NOMO-1 treated with DMSO at 0.1 percent for 48 hours (cell line): ENCODE measurements at regions not wholly inside any gene's neighbourhood (a gene's known extent, or its start where the extent isn't known, plus 50 kb on each side); places are given as distances from the start of the nearest gene placed in this dataset.
A peak's percentile ranks its signal among the peaks of the same experiment; 100 is the strongest.
"Not testable (repeated sequence)": the region's sequence is repeated elsewhere in the genome, so short reads cannot be mapped to it uniquely, and the experiment has no call there.

ENCODE experiments used
- DNase-seq: peaks from one replicate; lab custom pipeline; 2025; ENCODE audit not compliant: unreplicated experiment; lab: John Stamatoyannopoulos, UW

- DNase-seq: no peak
These were observed 54.3 kb upstream of the LRCH1 start for GRCh38 chr13:46498650-46499049.

GRCh38 chr13:46496086-46496485 is 56.9 kb upstream of the LRCH1 start:
- DNase-seq: no peak

- DNase-seq: no peak
These were observed 57.3 kb upstream of the LRCH1 start for GRCh38 chr13:46495651-46496050.

- DNase-seq: no peak
These were observed 57.9 kb upstream of the LRCH1 start for GRCh38 chr13:46495066-46495465.

- DNase-seq: peak; percentile 44
These were observed 60.0 kb upstream of the LRCH1 start for GRCh38 chr13:46492946-46493345.

- DNase-seq: no peak
These were observed 61.3 kb upstream of the LRCH1 start for GRCh38 chr13:46491641-46492040.

GRCh38 chr13:46490713-46491112 is 62.3 kb upstream of the LRCH1 start:
- not testable (repeated sequence) for DNase-seq

- no peak for DNase-seq
These were observed 62.8 kb upstream of the LRCH1 start for GRCh38 chr13:46490129-46490528.

GRCh38 chr13:46489586-46490023 is 63.4 kb upstream of the LRCH1 start:
- no peak for DNase-seq

- no peak for DNase-seq
These were observed 65.2 kb upstream of the LRCH1 start for GRCh38 chr13:46487748-46488147.

- DNase-seq: no peak
These were observed 66.7 kb upstream of the LRCH1 start for GRCh38 chr13:46486270-46486669.

GRCh38 chr13:46484561-46484960 is 68.4 kb upstream of the LRCH1 start:
- DNase-seq: no peak

- DNase-seq: no peak
These were observed 71.8 kb upstream of the LRCH1 start for GRCh38 chr13:46481166-46481565.

- DNase-seq: no peak
These were observed 72.8 kb upstream of the LRCH1 start for GRCh38 chr13:46480131-46480530.

GRCh38 chr13:46479691-46480090 is 73.3 kb upstream of the LRCH1 start:
- no peak for DNase-seq

- no peak for DNase-seq
These were observed 73.7 kb upstream of the LRCH1 start for GRCh38 chr13:46479283-46479682.

GRCh38 chr13:46478651-46479050 is 74.3 kb upstream of the LRCH1 start:
- no peak for DNase-seq

- no peak for DNase-seq
These were observed 76.8 kb upstream of the LRCH1 start for GRCh38 chr13:46476174-46476573.

- DNase-seq: no peak
These were observed 77.4 kb upstream of the LRCH1 start for GRCh38 chr13:46475541-46475991.

GRCh38 chr13:46473806-46474205 is 79.2 kb upstream of the LRCH1 start:
- DNase-seq: no peak

GRCh38 chr13:46472384-46472783 is 80.6 kb upstream of the LRCH1 start:
- DNase-seq: no peak

GRCh38 chr13:46469699-46470098 is 82.6 kb upstream of the RUBCNL start:
- DNase-seq: peak; percentile 3

GRCh38 chr13:46468570-46469463 is 81.8 kb upstream of the RUBCNL start:
- DNase-seq: peak; percentile 33
